GM19351 (cell line): ENCODE measurements at regions not wholly inside any gene's neighbourhood (a gene's known extent, or its start where the extent isn't known, plus 50 kb on each side); places are given as distances from the start of the nearest gene placed in this dataset.

ENCODE experiments used
- ATAC-seq: cut with Tn5 transposase; IDR thresholded peaks from one replicate; pipeline ENCODE4 v1.9.1; 2021; ENCODE audit warnings: mild to moderate bottlenecking, moderate library complexity; ENCODE audit not compliant: unreplicated experiment

- ATAC-seq, result no peak
Observed at GRCh38 chr5:96340357-96340756, 92.7 kb downstream of the PCSK1 start.

- ATAC-seq, result no peak
Observed at GRCh38 chr5:96339862-96340261, 93.2 kb downstream of the PCSK1 start.

GRCh38 chr5:96338624-96339415 is 94.2 kb downstream of the PCSK1 start:
- no peak for ATAC-seq

DNA sequence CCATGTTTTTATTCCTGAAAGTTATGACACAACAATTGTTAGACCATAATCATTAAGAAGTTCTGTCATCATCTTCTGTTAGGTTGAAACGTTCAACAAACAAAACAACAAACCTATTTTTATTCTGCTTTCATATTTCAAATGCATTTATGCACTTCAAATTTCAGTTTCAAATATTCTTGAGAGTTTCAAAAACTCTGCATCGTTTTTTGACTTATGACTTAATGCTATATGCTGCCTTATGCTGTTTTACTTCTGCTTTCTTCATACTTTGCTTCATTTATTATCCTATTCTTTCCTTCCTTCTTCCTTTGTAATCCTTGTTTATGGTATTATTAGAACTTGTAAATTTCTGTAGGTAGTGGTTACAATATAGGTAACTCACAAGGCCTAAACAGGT is 95.0 kb downstream of the PCSK1 start:
- peak; percentile 63 for ATAC-seq

GRCh38 chr5:96337048-96337781 is 95.8 kb downstream of the PCSK1 start:
- peak; percentile 45 for ATAC-seq

- ATAC-seq, result peak; percentile 60
Observed at GRCh38 chr5:96336351-96336985, 96.6 kb downstream of the PCSK1 start.

GRCh38 chr5:96335873-96336272 is 97.2 kb downstream of the PCSK1 start:
- no peak for ATAC-seq

DNA sequence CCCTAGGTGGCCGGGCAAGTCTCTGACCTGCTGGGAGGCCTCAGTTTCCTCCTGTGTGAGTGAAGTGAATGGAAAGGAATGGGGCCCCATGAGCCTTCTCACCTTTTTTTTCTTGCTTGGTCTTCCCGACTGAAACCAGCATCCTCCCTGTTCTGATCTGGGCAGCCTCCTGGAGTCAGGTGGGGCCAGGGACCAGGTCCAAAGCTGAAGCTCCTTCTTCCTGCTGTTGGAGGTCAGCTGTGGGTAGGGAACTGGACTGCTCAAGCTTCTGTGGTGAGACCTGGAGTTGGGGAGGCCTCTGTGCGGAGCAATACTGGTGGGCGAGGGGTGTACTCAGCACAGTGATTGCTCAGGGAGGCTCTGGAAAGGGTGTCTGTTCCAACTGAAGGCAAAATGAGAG is 99.7 kb downstream of the PCSK1 start:
- no peak for ATAC-seq

DNA sequence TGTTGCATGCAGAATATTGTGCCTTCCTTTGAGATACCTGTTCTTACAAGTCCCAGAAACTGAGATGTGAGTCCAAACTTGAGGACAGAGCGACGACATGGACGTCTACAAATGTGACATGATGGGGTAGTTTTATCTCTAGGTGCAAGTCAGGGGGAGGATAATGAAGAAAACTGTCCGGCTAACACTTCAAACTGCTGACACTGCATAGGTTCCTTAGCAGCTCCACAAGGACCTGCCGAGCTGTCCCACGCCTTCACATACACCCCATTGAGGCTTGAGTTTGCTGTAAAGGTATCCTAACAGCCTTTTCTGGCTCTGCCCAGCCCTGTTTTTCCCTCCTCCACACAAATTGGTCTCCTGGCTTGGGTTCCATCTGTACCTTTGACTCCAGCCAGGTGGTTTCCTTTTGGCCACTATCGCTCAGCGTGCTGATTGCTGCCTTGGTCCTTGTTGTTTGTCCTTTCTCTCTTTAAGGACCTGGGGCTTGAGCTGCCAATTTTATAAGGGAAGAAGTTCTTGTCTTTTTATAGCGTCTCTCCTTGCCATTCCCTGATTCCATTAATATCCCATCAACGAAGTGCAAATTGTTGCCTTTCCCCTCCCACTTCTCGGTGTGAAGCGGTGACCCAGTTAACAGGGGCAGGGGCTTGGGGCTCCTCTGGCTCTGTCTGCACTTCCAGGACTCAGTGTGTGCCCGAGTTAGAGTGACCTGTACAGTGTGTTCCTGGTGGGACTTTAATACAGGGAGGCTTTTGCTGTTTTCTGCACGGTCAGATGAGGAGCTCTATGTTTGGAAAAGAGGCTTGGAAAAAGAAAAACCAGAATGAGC is 100.3 kb downstream of the PCSK1 start:
- ATAC-seq, result no peak

GRCh38 chr5:96331681-96332361 is 101.2 kb downstream of the PCSK1 start:
- no peak for ATAC-seq

DNA sequence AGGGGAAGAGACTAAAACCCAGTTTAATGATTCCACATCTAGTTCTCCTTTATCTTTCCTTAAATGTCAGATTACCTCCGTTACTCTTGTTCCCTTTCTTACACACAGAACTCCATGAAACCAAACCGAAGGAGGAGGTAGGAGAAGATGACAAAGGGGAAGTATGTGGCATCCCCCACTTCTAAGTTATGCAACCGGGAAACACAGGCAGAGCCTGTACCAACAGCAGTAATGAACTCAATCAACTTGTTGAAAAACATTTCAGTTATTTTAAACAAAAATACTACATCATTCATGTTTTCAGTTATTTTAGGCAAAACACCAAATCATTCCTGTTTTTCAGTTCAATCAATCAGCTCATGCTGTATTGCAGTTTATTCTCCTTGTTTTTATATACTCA is 101.8 kb downstream of the PCSK1 start:
- no peak for ATAC-seq

GRCh38 chr5:96330530-96331140 is 102.4 kb downstream of the PCSK1 start:
- ATAC-seq, result no peak

GRCh38 chr5:96329886-96330529 is 103.0 kb downstream of the PCSK1 start:
- ATAC-seq, result no peak

GRCh38 chr5:96329289-96329688 is 103.8 kb downstream of the PCSK1 start:
- no peak for ATAC-seq

GRCh38 chr5:96327722-96328121 is 105.3 kb downstream of the PCSK1 start:
- no peak for ATAC-seq

GRCh38 chr5:96326902-96327301 is 106.1 kb downstream of the PCSK1 start:
- ATAC-seq, result peak; percentile 83

- ATAC-seq, result no peak
Observed at GRCh38 chr5:96324708-96325107, 108.3 kb downstream of the PCSK1 start.

GRCh38 chr5:96322865-96323264 is 110.2 kb downstream of the PCSK1 start:
- ATAC-seq, result no peak

DNA sequence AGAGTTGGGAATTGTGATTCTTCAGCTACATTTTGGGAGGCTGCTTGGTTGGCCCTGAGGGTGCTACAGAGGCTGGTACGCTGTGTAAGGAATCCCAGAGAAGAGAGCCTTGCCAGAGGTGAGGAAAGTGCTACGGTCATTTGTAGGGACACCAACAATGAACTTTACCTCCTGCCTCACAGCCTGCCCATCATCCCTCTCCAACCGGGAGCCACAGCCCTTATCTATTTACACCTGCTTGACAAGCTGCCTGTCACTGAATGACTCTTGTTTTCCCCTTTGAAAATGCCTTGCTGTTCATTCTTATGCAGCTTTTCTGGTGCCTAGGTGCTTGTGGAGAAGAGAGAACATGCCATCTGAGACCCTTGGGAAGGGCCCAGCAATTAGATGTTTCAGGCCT is 110.8 kb downstream of the PCSK1 start:
- no peak for ATAC-seq

- ATAC-seq, result no peak
Observed at GRCh38 chr5:96321345-96321744, 111.7 kb downstream of the PCSK1 start.
